ENCODE measurements at regions not wholly inside any gene's neighbourhood (a gene's known extent, or its start where the extent isn't known, plus 50 kb on each side); places are given as distances from the start of the nearest gene placed in this dataset.

DNA sequence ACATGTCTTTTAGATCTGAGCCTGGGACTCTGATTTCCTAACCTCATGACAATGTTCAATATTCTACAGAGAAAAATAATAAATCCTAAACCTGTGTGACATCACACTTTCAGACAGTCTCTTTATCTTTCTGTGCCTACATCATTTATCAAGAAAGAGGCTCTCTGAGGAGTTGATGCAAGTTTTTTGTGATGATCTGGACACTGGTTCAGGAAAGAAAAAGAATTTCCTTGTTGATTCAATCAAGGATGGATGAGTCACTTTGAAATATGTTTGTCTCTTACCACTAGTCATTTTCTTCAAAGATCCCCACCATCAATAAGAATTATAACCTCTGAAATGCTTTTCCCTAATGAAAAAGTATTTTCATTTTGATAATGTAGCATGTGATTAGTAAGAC, 404.6 kb downstream of the WDR72 start:
- TF ChIP-seq, protein P1, sequence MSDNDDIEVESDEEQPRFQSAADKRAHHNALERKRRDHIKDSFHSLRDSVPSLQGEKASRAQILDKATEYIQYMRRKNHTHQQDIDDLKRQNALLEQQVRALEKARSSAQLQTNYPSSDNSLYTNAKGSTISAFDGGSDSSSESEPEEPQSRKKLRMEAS (IDR thresholded peaks at IDR 0.05) = no peak
- TF ChIP-seq ZFX (IDR thresholded peaks at IDR 0.05) (no peak), SIN3A (IDR thresholded peaks at IDR 0.05; ENCODE audit: low read depth) (no peak), JUND (IDR thresholded peaks at IDR 0.05) (no peak)
- TF ChIP-seq, protein P2, sequence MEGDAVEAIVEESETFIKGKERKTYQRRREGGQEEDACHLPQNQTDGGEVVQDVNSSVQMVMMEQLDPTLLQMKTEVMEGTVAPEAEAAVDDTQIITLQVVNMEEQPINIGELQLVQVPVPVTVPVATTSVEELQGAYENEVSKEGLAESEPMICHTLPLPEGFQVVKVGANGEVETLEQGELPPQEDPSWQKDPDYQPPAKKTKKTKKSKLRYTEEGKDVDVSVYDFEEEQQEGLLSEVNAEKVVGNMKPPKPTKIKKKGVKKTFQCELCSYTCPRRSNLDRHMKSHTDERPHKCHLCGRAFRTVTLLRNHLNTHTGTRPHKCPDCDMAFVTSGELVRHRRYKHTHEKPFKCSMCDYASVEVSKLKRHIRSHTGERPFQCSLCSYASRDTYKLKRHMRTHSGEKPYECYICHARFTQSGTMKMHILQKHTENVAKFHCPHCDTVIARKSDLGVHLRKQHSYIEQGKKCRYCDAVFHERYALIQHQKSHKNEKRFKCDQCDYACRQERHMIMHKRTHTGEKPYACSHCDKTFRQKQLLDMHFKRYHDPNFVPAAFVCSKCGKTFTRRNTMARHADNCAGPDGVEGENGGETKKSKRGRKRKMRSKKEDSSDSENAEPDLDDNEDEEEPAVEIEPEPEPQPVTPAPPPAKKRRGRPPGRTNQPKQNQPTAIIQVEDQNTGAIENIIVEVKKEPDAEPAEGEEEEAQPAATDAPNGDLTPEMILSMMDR (IDR thresholded peaks at IDR 0.05 in 2 of 3, conservative IDR thresholded peaks at IDR 0.05 in 1 of 3; ENCODE audit: borderline replicate concordance in 1 of 3, insufficient read depth in 1 of 3, low read depth in 2 of 3, low read length in 2 of 3) = no peak
